ENCODE measurements at regions not wholly inside any gene's neighbourhood (a gene's known extent, or its start where the extent isn't known, plus 50 kb on each side); places are given as distances from the start of the nearest gene placed in this dataset.

- no peaks in the 10 kb centered on the region for H3K4me1 Mint-ChIP-seq (ENCODE audit: low read depth, unreplicated experiment)
- H3K36me3 Mint-ChIP-seq (ENCODE audit: insufficient read depth, unreplicated experiment): no peaks in the 10 kb centered on the region
- intact Hi-C loops (cut with micrococcal nuclease; ENCODE audit: unreplicated experiment): no loop called here
- POLR2A ChIA-PET: no interaction called here
- Histone ChIP-seq H3K9me3 (no peaks in the 10 kb centered on the region), H3K4me3 (ENCODE audit: low read depth, low read length) (no peak overlapping the region), H3K36me3 (ENCODE audit: control insufficient read depth, insufficient read depth, low read length) (no peaks in the 10 kb centered on the region), H3K4me1 (no peaks in the 10 kb centered on the region), H3K27me3 (replicated peaks; ENCODE audit: control insufficient read depth, insufficient read depth, low read length) (no peaks in the 10 kb centered on the region)
- peaks cover 10% of the 10 kb centered on the region for H3K27me3 Mint-ChIP-seq (ENCODE audit: insufficient read depth, unreplicated experiment)
- no peaks in the 10 kb centered on the region for H3K9me3 Mint-ChIP-seq (ENCODE audit: unreplicated experiment)
- no peak for DNase-seq
- no TSS peak for BruUV-seq (replicated peaks)
- CTCF ChIA-PET: no interaction called here
- H3K27ac Mint-ChIP-seq (ENCODE audit: unreplicated experiment): no peak overlapping the region
- no peak for TF ChIP-seq CTCF (IDR thresholded peaks at IDR 0.05; ENCODE audit: insufficient read depth in 1 of 2, low read depth in 1 of 2, low read length in 1 of 2, severe bottlenecking in 1 of 2, unreplicated experiment in 1 of 2)
- no peak overlapping the region for H3K4me3 Mint-ChIP-seq (ENCODE audit: unreplicated experiment)
These were observed 401.8 kb upstream of the ADAMTS16 start for GRCh38 chr5:4738298-4738697.

- Histone ChIP-seq H3K9me3 (no peaks in the 10 kb centered on the region), H3K27me3 (replicated peaks; ENCODE audit: control insufficient read depth, insufficient read depth, low read length) (no peaks in the 10 kb centered on the region), H3K4me1 (no peaks in the 10 kb centered on the region), H3K36me3 (ENCODE audit: control insufficient read depth, insufficient read depth, low read length) (no peaks in the 10 kb centered on the region), H3K4me3 (ENCODE audit: low read depth, low read length) (no peak overlapping the region)
- no TSS peak for BruUV-seq (replicated peaks)
- H3K4me3 Mint-ChIP-seq (ENCODE audit: unreplicated experiment): no peak overlapping the region
- peaks cover 7% of the 10 kb centered on the region for H3K27me3 Mint-ChIP-seq (ENCODE audit: insufficient read depth, unreplicated experiment)
- H3K4me1 Mint-ChIP-seq (ENCODE audit: low read depth, unreplicated experiment): no peaks in the 10 kb centered on the region
- H3K36me3 Mint-ChIP-seq (ENCODE audit: insufficient read depth, unreplicated experiment): no peaks in the 10 kb centered on the region
- TF ChIP-seq CTCF (IDR thresholded peaks at IDR 0.05; ENCODE audit: insufficient read depth in 1 of 2, low read depth in 1 of 2, low read length in 1 of 2, severe bottlenecking in 1 of 2, unreplicated experiment in 1 of 2): no peak
- intact Hi-C loops (cut with micrococcal nuclease; ENCODE audit: unreplicated experiment): no loop called here
- no peaks in the 10 kb centered on the region for H3K9me3 Mint-ChIP-seq (ENCODE audit: unreplicated experiment)
- no peak for DNase-seq
- H3K27ac Mint-ChIP-seq (ENCODE audit: unreplicated experiment): no peak overlapping the region
- POLR2A ChIA-PET: no interaction called here
- CTCF ChIA-PET: no interaction called here
These were observed 400.0 kb upstream of the ADAMTS16 start for GRCh38 chr5:4740156-4740555.

- no TSS peak for BruUV-seq (replicated peaks)
- Mint-ChIP-seq H3K36me3 (ENCODE audit: insufficient read depth, unreplicated experiment) (no peaks in the 10 kb centered on the region), H3K27me3 (ENCODE audit: insufficient read depth, unreplicated experiment) (peaks cover 4% of the 10 kb centered on the region), H3K27ac (ENCODE audit: unreplicated experiment) (no peak overlapping the region), H3K4me3 (ENCODE audit: unreplicated experiment) (no peak overlapping the region), H3K9me3 (ENCODE audit: unreplicated experiment) (no peaks in the 10 kb centered on the region), H3K4me1 (ENCODE audit: low read depth, unreplicated experiment) (no peaks in the 10 kb centered on the region)
- Histone ChIP-seq H3K9me3 (no peaks in the 10 kb centered on the region), H3K36me3 (ENCODE audit: control insufficient read depth, insufficient read depth, low read length) (no peaks in the 10 kb centered on the region), H3K27me3 (replicated peaks; ENCODE audit: control insufficient read depth, insufficient read depth, low read length) (no peaks in the 10 kb centered on the region), H3K4me1 (no peaks in the 10 kb centered on the region), H3K4me3 (ENCODE audit: low read depth, low read length) (no peak overlapping the region)
- no peak for TF ChIP-seq CTCF (IDR thresholded peaks at IDR 0.05; ENCODE audit: insufficient read depth in 1 of 2, low read depth in 1 of 2, low read length in 1 of 2, severe bottlenecking in 1 of 2, unreplicated experiment in 1 of 2)
- CTCF ChIA-PET: no interaction called here
- POLR2A ChIA-PET: no interaction called here
- DNase-seq: no peak
- intact Hi-C loops (cut with micrococcal nuclease; ENCODE audit: unreplicated experiment): no loop called here
These were observed 381.6 kb upstream of the ADAMTS16 start for GRCh38 chr5:4758550-4758949.

All from Caco-2 (cell line).